A673 (cell line): ENCODE measurements at regions not wholly inside any gene's neighbourhood (a gene's known extent, or its start where the extent isn't known, plus 50 kb on each side); places are given as distances from the start of the nearest gene placed in this dataset.

Experiments
- BruUV-seq: library from RNA; stranded (reverse); fragments of 400-500 nt; replicated peaks from 2 replicates; lab custom pipeline; 2021; lab: Mats Ljungman, UMichigan
- CTCF ChIA-PET: fragments of 300-600 bp; sonication (Branson Sonifier 250); formaldehyde crosslinking; loops from one replicate; lab custom pipeline; 2022; ENCODE audit warnings: antibody characterized with exemption; lab: Charles Lee
- POLR2A ChIA-PET: fragments of 300-600 bp; sonication (Branson Sonifier 250); formaldehyde crosslinking; loops from one replicate; lab custom pipeline; 2022; ENCODE audit warnings: antibody characterized with exemption; ENCODE audit not compliant: low non-redundant PET; lab: Charles Lee
- DNase-seq: peaks from one replicate; pipeline ENCODE4 v3.0.0-alpha.2; 2015; ENCODE audit warnings: low spot score
- H3K27ac ChIP-seq: fragments of 200-600 bp; sonication (generic); 2 replicates; pipeline ENCODE4 v1.5.1; 2016; ENCODE audit warnings: mixed run types, low read depth, mild to moderate bottlenecking, mixed read lengths, antibody characterized with exemption, low read length; ENCODE audit not compliant: poor library complexity, severe bottlenecking
- H3K27me3 ChIP-seq: fragments of 200-600 bp; sonication (generic); replicated peaks from 2 replicates; pipeline ENCODE4 v1.6.1; 2017; ENCODE audit warnings: mixed run types, low read depth, mild to moderate bottlenecking, mixed read lengths, antibody characterized with exemption, low read length; ENCODE audit not compliant: insufficient read depth, poor library complexity
- H3K36me3 ChIP-seq: fragments of 200-600 bp; sonication (generic); 2 replicates; pipeline ENCODE4 v1.6.1; 2016; ENCODE audit warnings: mixed run types, mild to moderate bottlenecking, mixed read lengths, antibody characterized with exemption, low read length; ENCODE audit not compliant: insufficient read depth, poor library complexity, severe bottlenecking
- H3K4me1 ChIP-seq: fragments of 200-600 bp; sonication (generic); 2 replicates; pipeline ENCODE4 v1.6.1; 2017; ENCODE audit warnings: mixed run types, mild to moderate bottlenecking, mixed read lengths, antibody characterized with exemption, low read length; ENCODE audit not compliant: insufficient read depth, poor library complexity, severe bottlenecking
- H3K4me3 ChIP-seq: fragments of 200-600 bp; sonication (generic); 2 replicates; pipeline ENCODE4 v1.5.1; 2016; ENCODE audit warnings: low read depth, mixed run types, mild to moderate bottlenecking, mixed read lengths, low read length; ENCODE audit not compliant: poor library complexity, severe bottlenecking
- H3K9me3 ChIP-seq: fragments of 200-600 bp; sonication (generic); 2 replicates; pipeline ENCODE4 v1.6.1; 2016; ENCODE audit warnings: mixed run types, low read depth, mild to moderate bottlenecking, mixed read lengths, antibody characterized with exemption, low read length; ENCODE audit not compliant: poor library complexity, severe bottlenecking
- CTCF ChIP-seq: fragments of 300-800, 200-600 bp; sonication (generic); conservative IDR thresholded peaks from 2 replicates; pipeline ENCODE4 v1.5.1; 2017; ENCODE audit warnings: low read depth, mild to moderate bottlenecking, antibody characterized with exemption, low read length, moderate library complexity, mixed read lengths
- EZH2 ChIP-seq: fragments of 200-600 bp; sonication (generic); IDR thresholded peaks from 2 replicates; pipeline ENCODE4 v1.6.1; 2017; ENCODE audit warnings: borderline replicate concordance, low read depth, mild to moderate bottlenecking, mixed read lengths, antibody characterized with exemption, low read length; ENCODE audit not compliant: poor library complexity, severe bottlenecking
- intact Hi-C: fragments of 100-400 bp; cut with micrococcal nuclease; formaldehyde crosslinking; loops from one replicate; pipeline ENCODE4 v1.10.0; 2022; ENCODE audit not compliant: unreplicated experiment

DNA sequence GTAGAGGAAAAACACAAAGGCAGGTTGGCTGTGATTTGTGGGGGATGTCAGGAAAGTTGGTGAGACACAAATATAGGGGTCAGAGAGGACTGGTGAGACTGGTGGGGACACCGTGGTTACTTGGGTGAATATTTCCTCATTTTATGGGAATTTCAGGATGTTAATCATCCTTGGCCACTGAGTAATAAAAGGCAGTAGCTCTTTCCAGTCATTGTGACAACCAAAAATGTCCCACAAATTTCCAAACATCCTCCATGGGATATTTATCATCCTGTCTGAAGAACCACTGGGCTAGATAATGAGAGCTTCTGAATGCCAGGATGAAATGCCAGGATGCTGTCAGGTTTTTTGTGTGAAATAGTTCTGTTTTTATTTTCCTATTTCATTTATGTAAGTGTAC is 374.1 kb downstream of the CD109 start:
- POLR2A ChIA-PET = no interaction called here
- Histone ChIP-seq H3K27ac (no peak overlapping the region), H3K36me3 (no peaks in the 10 kb centered on the region), H3K4me1 (no peaks in the 10 kb centered on the region), H3K9me3 (no peaks in the 10 kb centered on the region), H3K4me3 (no peak overlapping the region), H3K27me3 (no peaks in the 10 kb centered on the region)
- CTCF ChIA-PET = no interaction called here
- no peak for DNase-seq
- no peak for TF ChIP-seq CTCF
- TF ChIP-seq EZH2 = no peak
- no TSS peak for BruUV-seq
- intact Hi-C loops = no loop called here

DNA sequence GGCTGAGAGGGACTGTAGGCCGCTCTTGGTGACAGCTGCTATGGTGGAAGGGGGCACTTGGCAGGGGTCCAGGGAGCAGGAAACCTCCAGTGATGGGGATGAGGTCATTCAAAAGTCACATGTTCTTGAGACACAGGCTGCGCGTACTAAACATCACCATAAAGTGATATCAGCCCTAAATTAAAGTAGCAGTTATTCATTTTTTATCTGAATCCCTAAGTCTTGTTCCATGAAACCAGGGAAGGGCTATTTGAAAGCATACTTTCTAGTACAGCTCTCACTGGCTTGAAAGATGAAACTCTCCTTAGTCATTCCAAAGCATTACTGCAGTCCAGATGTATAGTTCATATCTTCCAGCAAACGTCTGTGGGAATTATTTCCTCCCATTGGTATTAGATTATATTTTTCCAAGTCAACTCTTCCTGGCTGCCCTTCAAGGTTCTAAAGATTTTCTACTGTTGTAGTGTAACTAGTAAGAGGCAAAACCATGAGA is 373.1 kb downstream of the CD109 start:
- intact Hi-C loops = no loop called here
- no peak for DNase-seq
- no peak for TF ChIP-seq CTCF
- no peak for TF ChIP-seq EZH2
- H3K9me3 ChIP-seq = no peaks in the 10 kb centered on the region
- H3K27ac ChIP-seq = no peak overlapping the region
- ChIA-PET POLR2A (interaction anchor here (0.6 kb wide), 1 partner anchor 7 kb away, joined by 6 read pairs; no protein-coding TSS in a partner anchor), CTCF (no interaction called here)
- no peaks in the 10 kb centered on the region for H3K4me1 ChIP-seq
- BruUV-seq = no TSS peak
- no peaks in the 10 kb centered on the region for H3K27me3 ChIP-seq
- H3K36me3 ChIP-seq = no peaks in the 10 kb centered on the region
- no peak overlapping the region for H3K4me3 ChIP-seq

GRCh38 chr6:74066168-74066871 is 370.3 kb downstream of the CD109 start:
- POLR2A ChIA-PET = no interaction called here
- BruUV-seq = no TSS peak
- Histone ChIP-seq H3K36me3 (no peaks in the 10 kb centered on the region), H3K27ac (no peak overlapping the region), H3K4me3 (no peak overlapping the region), H3K4me1 (no peaks in the 10 kb centered on the region), H3K27me3 (no peaks in the 10 kb centered on the region), H3K9me3 (no peaks in the 10 kb centered on the region)
- CTCF ChIA-PET = no interaction called here
- no peak for DNase-seq
- TF ChIP-seq CTCF = no peak
- TF ChIP-seq EZH2 = no peak
- intact Hi-C loops = no loop called here
